BJ (cell line): ENCODE measurements at regions not wholly inside any gene's neighbourhood (a gene's known extent, or its start where the extent isn't known, plus 50 kb on each side); places are given as distances from the start of the nearest gene placed in this dataset.

ENCODE experiments used
- CTCF ChIA-PET: fragments of 350-600 bp; formaldehyde crosslinking; extraction: SDS; loops from one replicate; lab custom pipeline; 2021; ENCODE audit warnings: antibody characterized with exemption, inconsistent platforms; lab: Yijun Ruan, JAX
- POLR2A ChIA-PET: fragments of 300-600 bp; sonication (Branson Sonifier 250); formaldehyde crosslinking; extraction: SDS; loops from one replicate; lab custom pipeline; 2021; ENCODE audit warnings: antibody characterized with exemption; lab: Charles Lee
- DNase-seq: peaks from one replicate; pipeline ENCODE4 v3.0.0-alpha.2; 2011; ENCODE audit warnings: low read depth
- H3K27me3 ChIP-seq: 2 replicates; pipeline ENCODE4 v1.6.0; 2011; ENCODE audit warnings: low read length; ENCODE audit not compliant: control insufficient read depth, insufficient read depth
- H3K36me3 ChIP-seq: 2 replicates; pipeline ENCODE4 v1.5.1; 2011; ENCODE audit warnings: low read length; ENCODE audit not compliant: control insufficient read depth, insufficient read depth
- H3K4me3 ChIP-seq: 2 replicates; pipeline ENCODE4 v1.5.1; 2011; ENCODE audit warnings: low read depth, mild to moderate bottlenecking, control low read depth, low read length
- TF ChIP-seq, protein P1 (sequence below): IDR thresholded peaks from 2 replicates; pipeline ENCODE4 v1.5.1; 2011; ENCODE audit warnings: low read depth, mild to moderate bottlenecking, control low read depth, inconsistent platforms, low read length, moderate library complexity; ENCODE audit not compliant: insufficient read depth

DNA sequence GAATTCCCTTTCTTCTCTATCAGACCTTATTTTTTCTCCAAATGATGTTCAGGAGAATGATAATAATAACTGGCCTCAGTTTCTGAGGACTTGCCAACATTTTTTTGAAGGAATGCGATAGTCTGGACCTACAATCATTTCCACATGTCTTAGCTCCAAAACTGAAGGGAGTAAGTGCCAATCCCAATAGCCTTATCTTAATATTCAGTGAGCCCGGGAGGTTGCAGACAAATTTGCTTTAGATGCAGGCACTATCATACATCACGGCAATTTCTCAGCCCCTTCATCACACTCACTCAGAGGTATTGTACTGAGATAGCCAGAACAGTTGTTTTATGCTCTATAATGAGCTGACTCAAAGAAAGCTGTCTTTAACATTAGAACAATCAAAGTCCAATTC lies 796.9 kb downstream of the ADGRL2 start:
- H3K36me3 ChIP-seq, result no peaks in the 10 kb centered on the region
- H3K4me3 ChIP-seq, result no peak overlapping the region
- TF ChIP-seq, protein P1, sequence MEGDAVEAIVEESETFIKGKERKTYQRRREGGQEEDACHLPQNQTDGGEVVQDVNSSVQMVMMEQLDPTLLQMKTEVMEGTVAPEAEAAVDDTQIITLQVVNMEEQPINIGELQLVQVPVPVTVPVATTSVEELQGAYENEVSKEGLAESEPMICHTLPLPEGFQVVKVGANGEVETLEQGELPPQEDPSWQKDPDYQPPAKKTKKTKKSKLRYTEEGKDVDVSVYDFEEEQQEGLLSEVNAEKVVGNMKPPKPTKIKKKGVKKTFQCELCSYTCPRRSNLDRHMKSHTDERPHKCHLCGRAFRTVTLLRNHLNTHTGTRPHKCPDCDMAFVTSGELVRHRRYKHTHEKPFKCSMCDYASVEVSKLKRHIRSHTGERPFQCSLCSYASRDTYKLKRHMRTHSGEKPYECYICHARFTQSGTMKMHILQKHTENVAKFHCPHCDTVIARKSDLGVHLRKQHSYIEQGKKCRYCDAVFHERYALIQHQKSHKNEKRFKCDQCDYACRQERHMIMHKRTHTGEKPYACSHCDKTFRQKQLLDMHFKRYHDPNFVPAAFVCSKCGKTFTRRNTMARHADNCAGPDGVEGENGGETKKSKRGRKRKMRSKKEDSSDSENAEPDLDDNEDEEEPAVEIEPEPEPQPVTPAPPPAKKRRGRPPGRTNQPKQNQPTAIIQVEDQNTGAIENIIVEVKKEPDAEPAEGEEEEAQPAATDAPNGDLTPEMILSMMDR, result no peak
- CTCF ChIA-PET, result interaction anchor here (0.6 kb wide), 1 partner anchor 80 kb away, joined by 3 read pairs; no protein-coding TSS in a partner anchor
- POLR2A ChIA-PET, result interaction anchor here (0.7 kb wide), 1 partner anchor 28 kb away, joined by 3 read pairs; no protein-coding TSS in a partner anchor
- no peak for DNase-seq
- no peaks in the 10 kb centered on the region for H3K27me3 ChIP-seq

DNA sequence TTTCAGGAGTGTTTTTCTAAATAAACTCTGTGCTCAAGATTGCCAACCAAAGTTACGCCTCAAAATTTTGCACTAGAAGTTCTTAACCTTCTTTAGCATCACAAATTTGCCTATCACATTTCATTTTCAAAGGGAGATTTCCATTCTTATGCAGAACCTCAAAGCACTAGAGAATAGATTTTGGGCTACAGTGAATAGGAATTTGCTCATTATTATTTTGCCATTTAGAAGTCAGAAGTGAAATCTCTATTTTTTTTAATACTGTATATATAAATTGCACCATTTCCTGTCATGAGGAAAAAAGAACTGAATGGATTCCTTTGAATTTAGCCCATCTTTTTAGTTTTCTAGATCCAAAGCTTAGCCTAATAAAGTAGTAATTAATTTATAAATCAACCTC lies 796.4 kb downstream of the ADGRL2 start:
- H3K27me3 ChIP-seq, result no peaks in the 10 kb centered on the region
- TF ChIP-seq, protein P1, result no peak
- DNase-seq, result no peak
- no peak overlapping the region for H3K4me3 ChIP-seq
- ChIA-PET POLR2A (interaction anchor here (0.7 kb wide), 1 partner anchor 28 kb away, joined by 3 read pairs; no protein-coding TSS in a partner anchor), CTCF (no interaction called here)
- H3K36me3 ChIP-seq, result no peaks in the 10 kb centered on the region

DNA sequence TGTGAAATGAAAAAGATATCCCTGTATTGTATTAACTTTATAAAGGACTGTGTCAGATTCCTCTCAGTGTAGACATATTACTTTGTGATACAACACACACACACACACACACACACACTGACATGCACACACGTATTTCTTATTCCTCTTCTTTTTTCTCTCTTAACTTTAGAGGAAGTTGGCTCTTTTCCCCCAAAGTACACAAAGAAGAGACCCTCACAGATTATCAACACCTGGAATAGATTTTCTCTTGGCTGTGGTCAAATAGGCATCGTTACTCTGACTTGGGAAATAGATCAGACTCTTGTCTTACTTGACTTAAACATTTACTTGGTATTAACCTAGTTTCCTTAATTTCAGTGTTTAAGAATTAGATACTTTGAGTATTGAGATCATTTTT lies 792.8 kb downstream of the ADGRL2 start:
- DNase-seq, result no peak
- TF ChIP-seq, protein P1, result no peak
- ChIA-PET CTCF (no interaction called here), POLR2A (no interaction called here)
- Histone ChIP-seq H3K27me3 (no peaks in the 10 kb centered on the region), H3K4me3 (no peak overlapping the region), H3K36me3 (no peaks in the 10 kb centered on the region)

DNA sequence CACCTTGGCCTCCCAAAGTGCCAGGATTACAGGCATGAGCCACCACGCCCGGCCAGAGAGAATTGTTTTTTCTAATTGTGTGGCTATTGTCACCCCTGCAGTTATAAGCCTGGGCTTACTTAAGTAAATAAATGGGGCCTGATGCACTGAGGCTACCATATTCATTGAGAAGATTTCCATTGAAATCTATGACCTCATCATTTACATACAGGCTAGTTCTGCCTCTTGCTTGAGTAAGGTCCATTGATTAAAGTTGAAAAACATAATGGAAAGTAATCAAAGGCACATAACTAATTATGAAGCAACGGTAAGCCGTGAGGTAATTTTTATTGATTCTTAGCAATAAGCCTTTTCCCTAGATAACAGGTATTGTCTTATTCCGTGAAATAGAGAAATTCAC lies 788.9 kb downstream of the ADGRL2 start:
- TF ChIP-seq, protein P1, result no peak
- ChIA-PET CTCF (no interaction called here), POLR2A (no interaction called here)
- DNase-seq, result no peak
- no peak overlapping the region for H3K4me3 ChIP-seq
- H3K36me3 ChIP-seq, result no peaks in the 10 kb centered on the region
- H3K27me3 ChIP-seq, result no peaks in the 10 kb centered on the region

DNA sequence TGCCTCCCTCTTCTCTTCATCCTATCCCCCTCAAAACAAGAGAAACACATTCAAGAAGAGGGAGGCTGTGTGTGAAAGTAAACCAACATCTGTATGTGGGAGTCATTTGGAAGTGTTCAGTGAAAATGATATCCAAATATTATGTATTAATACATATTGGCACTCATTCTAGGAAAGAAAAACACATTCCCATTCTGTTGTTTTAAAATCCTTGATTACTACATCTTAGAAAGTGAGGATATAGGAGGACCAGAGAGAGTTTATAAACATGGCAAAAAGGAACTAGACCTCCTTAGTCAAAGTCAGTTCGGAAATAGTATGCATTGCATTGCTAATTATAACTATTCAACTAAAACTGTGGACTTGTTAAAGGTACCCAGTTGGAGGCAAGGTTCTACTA lies 786.6 kb downstream of the ADGRL2 start:
- no peaks in the 10 kb centered on the region for H3K27me3 ChIP-seq
- H3K4me3 ChIP-seq, result no peak overlapping the region
- ChIA-PET CTCF (no interaction called here), POLR2A (no interaction called here)
- no peak for DNase-seq
- H3K36me3 ChIP-seq, result no peaks in the 10 kb centered on the region
- TF ChIP-seq, protein P1, result no peak
